HG02610 (cell line): ENCODE measurements at regions not wholly inside any gene's neighbourhood (a gene's known extent, or its start where the extent isn't known, plus 50 kb on each side); places are given as distances from the start of the nearest gene placed in this dataset.
"Not testable (repeated sequence)": the region's sequence is repeated elsewhere in the genome, so short reads cannot be mapped to it uniquely, and the experiment has no call there.

Source experiments
- ATAC-seq: cut with Tn5 transposase; IDR thresholded peaks from one replicate; pipeline ENCODE4 v1.9.1; 2021; ENCODE audit warnings: mild to moderate bottlenecking, moderate library complexity; ENCODE audit not compliant: unreplicated experiment

DNA sequence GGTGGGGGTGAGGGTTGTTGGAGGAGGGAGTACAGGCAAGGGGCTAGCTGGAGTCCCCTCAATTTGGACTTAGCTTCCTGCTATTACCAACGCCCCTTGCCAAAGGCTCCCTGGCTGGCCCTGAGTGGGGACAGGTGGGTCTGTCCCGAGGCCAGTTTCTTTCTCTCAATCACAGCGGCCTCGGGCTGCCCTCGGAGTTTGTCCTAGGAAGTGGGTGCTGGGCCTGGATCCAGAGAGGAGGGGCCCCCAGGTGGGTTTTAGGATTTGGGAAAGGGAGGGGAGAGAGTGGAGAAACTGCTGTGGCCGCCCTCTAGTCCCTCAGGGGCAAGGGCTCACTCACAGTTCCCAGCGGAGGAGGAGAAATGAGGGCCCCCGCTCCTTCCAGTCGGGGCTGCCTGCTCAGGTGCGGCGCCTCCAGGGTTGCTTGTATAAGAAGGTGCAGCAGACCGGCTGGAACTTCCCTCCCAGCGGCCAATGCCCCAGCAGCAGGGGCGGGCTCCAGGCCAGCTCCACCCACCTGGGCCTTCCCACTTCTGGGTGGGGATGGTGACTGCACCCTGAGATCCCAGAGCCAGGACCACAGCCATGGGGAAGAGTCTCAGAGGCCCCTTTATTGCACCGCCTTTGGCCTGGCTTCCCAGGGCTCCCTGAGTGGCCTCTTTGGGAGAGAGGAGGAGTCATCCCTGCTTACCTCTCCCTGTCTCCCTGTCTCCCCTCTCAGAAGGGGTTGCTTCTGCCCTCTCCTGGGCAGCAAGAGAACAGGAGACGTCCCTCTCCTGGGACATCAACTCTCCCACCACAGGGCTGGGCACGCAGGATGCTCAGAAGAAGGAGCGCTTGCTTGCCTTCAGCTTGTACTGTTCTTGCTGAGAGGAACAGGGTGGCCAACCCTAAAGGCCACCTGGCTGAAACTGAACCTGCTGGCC, 112.0 kb upstream of the SMURF2 start:
- ATAC-seq = no peak

- no peak for ATAC-seq
Observed at GRCh38 chr17:64773386-64773835, 111.3 kb upstream of the SMURF2 start.

GRCh38 chr17:64772845-64773299, 110.8 kb upstream of the SMURF2 start:
- no peak for ATAC-seq

GRCh38 chr17:64771980-64772844, 110.1 kb upstream of the SMURF2 start:
- ATAC-seq = no peak

DNA sequence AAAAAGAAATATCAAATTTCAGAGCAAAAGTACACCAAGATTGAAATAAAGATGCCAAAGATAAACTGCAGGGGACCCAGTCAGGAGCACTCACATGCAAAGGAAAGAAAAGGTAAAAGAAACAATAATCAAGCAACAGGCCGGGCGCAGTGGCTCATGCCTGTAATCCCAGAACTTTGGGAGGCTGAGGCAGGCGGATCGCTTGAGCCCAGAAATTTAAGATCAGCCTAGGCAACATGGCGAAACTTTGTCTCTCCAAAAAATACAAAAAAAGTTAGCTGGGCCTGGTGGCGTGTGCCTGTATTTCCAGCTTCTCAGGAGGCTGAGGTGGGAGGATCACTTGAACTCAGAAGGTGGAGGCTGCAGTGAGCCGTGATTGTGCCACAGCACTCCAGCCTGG, 107.6 kb upstream of the SMURF2 start:
- no peak for ATAC-seq

DNA sequence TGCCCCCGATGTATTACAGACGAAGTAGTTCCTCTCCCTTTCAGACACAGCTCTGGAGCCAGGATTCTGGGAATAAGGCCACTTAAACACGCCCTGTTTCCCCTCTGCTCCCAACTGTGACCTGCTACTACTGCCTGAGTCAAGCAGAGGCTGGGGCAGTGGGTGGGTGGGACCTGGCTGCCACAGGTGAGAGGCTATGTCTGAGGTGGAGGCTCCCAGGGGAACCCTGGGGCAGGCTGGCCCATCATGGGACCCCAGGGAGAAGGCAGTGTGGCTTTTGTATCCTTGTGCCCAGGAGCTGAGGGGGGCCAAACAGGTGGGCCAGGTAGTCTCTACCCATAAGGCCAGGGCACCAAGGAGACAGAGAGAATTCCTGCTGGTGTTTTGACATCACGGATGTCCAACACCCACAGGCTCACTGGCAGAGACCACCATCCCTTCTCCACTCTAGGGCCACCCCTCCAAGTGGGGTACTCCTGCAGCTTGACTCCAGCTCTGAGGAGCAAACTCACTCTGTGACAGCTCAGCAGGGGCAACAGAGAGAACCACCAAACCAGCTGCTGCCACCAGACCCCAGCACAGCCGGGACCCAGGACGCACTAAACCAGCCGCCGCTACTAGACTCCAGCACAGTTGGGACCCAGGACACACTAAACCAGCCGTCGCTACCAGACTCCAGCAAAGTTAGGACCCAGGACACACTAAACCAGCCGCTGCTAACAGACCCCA, 105.3 kb upstream of the SMURF2 start:
- ATAC-seq = no peak

DNA sequence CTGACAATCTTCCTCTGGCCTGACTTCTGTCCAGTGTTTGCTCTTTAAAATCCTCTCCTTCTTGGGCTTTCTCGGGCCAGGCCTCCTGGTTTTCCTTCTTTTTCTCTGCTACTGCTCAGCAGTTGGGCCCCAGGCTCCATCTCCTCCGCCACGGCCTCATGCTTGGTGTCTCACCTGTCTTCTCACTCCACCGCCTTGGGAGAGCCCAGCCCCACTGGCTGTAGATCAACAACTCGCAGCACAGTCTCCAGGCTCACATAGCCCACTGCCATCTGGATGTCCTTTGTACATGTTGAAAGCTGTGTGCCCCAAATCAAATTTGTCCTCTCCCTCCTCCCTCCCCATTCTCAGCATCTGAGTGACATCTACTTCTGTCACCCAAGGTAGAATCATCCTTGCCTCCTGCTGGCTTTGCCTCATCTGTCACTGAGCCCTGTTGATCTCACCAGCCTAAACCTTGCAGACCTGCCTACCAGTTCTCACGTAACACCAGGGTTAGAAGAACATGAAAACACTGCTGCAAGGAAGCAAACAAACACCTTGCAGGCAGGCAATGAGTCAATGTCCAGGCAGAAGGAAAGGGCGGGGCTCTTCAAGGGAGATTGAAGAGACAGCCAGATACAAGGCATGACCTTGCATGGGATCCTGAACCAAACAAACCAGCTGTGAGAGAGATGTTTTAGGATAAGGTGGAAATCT, 103.2 kb upstream of the SMURF2 start:
- no peak for ATAC-seq

DNA sequence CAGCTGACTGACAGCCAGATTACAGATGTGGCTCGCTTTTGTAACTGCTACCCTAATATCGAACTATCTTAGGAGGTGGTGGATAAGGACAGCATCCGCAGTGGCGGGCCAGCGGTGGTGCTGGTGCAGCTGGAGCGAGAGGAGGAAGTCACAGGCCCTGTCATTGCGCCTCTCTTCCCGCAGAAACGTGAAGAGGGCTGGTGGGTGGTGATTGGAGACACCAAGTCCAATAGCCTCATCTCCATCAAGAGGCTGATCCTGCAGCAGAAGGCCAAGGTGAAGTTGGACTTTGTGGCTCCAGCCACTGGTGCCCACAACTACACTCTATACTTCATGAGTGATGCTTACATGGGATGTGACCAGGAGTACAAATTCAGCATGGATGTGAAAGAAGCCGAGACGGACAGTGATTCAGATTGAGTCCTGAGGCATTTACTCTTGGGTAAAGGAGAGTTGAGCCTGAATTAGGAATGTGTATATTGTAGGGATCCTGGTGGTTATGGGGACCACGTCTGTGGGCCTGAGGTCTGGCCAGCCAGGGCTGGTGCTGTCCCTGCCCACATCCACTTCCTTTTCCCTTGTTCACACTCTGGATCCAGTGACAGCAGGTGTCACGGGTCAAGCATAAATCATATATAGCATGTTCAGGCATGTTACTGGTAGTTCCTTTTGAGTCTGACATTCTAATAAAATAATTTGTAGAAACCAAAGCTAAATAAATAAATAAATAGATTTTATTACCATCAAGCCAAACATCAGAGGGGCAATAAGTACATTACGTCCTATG, 89.0 kb upstream of the SMURF2 start:
- ATAC-seq = no peak

DNA sequence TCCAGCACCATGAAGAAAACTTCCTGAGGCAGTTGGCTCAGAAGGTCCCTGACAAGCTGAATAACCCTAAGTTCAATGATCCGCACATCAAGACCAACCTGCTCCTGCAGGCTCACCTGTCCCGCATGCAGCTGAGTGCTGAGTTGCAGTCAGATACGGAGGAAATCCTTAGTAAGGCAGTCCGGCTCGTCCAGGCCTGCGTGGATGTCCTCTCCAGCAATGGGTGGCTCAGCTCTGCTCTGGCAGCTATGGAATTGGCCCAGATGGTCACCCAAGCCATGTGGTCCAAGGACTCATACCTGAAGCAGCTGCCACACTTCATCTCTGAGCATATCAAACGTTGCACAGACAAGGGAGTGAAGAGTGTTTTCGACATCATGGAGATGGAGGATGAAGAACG, 88.4 kb upstream of the SMURF2 start:
- no peak for ATAC-seq

DNA sequence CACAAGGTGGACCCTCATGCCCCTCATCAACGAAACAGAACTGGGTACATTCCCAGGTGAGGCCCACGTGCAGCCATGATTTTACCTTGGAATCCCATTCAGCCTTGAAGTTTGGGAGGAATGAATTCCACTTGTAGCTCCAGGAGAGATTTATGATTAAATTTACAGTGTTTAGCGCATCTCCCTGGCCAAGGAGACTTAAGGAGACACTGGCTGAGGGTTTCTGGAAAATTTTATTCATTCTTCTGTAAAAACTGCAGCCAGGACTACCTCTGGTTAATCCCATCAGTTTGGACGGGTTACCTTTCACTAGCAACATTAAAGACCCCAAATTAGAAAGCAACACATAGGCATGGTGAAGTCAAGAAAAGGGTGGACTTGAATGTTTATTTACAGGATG, 87.2 kb upstream of the SMURF2 start:
- no peak for ATAC-seq

- no peak for ATAC-seq
Observed at GRCh38 chr17:64747938-64748540, 85.9 kb upstream of the SMURF2 start.

- ATAC-seq = no peak
Observed at GRCh38 chr17:64742326-64742725, 80.2 kb upstream of the SMURF2 start.

DNA sequence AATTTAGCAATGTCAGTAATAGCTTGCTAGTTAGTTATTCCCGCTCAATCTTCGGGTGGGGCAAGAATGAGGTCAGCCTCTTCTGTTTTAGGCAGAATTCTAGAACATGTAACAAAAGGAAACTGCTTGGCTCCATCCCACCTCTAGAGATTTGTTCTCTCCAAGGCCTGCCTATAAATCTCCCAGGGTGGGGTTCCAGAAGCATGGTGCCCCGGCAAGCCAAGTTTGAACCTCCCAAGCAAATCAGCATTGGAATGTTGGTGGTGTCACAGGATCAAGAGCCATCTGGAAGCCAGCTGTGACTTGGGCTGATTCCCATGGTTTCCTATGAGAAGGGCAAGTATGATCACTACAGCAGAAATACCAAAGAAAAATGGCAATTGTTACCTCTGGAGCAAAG, 79.8 kb upstream of the SMURF2 start:
- not testable (repeated sequence) for ATAC-seq

DNA sequence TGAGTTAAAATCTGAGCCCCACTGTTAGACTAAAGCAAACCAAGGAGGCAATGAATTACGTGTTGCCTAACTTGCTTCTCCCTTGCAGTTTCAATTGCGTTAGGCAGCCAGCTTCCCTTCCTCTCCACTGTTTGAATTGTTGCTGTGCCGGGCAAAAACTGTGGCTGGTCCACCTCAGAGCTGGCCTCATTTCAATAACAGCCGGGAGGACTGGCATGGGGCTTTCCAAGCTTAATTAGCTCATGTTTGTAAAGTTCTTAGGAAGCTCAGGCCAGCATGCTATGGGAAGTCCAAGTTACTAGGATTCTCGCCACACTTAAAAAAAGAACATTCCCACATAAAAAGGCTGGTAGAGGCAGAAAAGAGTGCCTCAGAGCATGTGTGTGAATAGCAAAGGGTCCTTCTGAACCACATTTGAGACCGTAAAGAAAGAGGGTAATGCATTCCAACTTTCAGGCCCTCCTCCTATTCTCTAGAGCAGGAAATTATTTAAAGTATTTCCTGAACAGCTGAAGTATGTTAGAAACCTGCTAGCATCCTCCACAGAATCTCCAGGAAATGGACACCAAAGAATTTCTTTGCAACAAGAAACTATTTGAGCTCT, 79.0 kb upstream of the SMURF2 start:
- ATAC-seq = no peak

- no peak for ATAC-seq
Observed at GRCh38 chr17:64739316-64740058, 77.4 kb upstream of the SMURF2 start.

DNA sequence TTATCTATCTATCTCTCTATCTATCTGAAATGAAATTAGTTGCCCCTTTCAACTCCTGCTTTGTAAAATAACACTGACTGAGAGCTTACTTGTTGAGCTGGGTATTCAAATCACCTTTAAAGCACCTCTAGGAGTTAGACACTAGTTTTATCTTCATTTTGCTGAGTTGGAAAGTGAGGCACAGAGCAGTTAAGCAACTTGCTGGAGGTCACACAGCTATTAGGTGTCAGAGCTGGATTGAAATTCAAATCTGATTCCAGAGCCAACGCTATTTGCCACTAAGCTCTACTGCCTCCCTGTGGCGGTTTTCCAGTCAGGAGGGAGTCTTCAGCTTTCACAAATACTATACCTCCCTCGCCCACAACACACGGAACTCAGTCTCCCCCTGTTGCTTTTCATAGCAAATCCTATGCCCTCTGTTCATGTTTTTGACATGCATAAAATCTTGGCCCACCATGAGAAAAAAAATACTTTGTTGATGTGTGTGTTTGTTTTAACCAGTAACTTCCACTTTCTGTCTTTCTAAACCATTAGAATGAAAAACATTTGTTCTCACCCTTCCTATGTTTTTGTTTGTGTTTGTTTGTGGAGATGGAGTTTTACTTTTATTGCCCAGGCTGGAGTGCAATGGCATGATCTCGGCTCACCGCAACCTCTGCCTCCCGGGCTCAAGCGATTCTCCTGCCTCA, 74.8 kb upstream of the SMURF2 start:
- no peak for ATAC-seq

DNA sequence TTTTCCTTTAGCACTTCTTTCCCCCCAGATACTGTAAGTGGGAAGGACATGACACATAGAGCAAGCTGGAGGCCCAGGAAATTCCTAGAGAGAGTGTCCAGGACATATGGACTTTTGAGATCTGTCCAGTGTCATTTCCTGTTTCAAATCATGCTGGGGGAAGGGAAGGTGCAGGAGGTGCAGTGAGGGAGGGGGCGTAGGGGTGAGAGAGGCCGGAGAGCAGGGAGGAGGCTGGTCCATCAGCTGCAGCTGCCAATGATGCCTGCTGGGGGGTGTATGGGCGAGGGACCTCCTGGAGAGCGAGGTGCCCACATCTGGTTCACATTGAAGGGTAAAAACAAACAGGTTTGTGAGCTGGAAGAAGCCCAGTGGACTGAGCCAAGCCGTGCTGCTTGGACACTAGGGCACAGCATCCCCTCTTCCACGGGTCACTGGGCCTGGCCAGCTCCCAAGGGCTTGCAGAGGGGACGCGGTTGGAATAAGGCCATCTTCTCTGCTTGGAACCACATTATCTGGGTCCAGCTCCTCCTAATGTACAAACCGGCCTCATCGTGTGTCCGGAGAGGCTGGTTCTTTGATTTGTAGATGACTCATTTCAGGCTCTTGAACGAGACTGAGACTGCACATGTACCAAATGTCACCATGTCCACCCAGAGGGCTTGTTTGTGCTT, 70.4 kb upstream of the SMURF2 start:
- ATAC-seq = no peak
